H1 (cell line): ENCODE measurements at regions not wholly inside any gene's neighbourhood (a gene's known extent, or its start where the extent isn't known, plus 50 kb on each side); places are given as distances from the start of the nearest gene placed in this dataset.

ENCODE experiments used
- CTCF ChIA-PET: fragments of 300-600 bp; sonication (Branson Sonifier 250); formaldehyde crosslinking; loops from one replicate; lab custom pipeline; 2021; ENCODE audit not compliant: partially characterized antibody; lab: Charles Lee
- POLR2A ChIA-PET: fragments of 300-600 bp; sonication (Branson Sonifier 250); formaldehyde crosslinking; loops from one replicate; lab custom pipeline; 2021; ENCODE audit warnings: inconsistent platforms; ENCODE audit not compliant: partially characterized antibody; lab: Charles Lee
- DNase-seq, 2 experiments: peaks; one replicate each; pipeline versions ENCODE4 v3.0.0 to v3.0.0-alpha.2; 2010 to 2022; ENCODE audit warnings: low spot score in 2 of 2, low read depth in 1 of 2, mixed read lengths in 1 of 2
- FAIRE-seq: peaks from 2 replicates; lab custom pipeline; 2011; peaks lifted over from hg19 to GRCh38; lab: Jason Lieb, UNC
- H2AFZ ChIP-seq: 2 replicates; pipeline ENCODE4 v1.8.1; 2012; ENCODE audit warnings: low read length, inconsistent platforms
- H2AK5ac ChIP-seq: 2 replicates; pipeline ENCODE4 v1.6.1; 2013; ENCODE audit warnings: low read depth, low read length
- H2BK120ac ChIP-seq: replicated peaks from 2 replicates; pipeline ENCODE3; 2013; ENCODE audit warnings: low read depth, low read length, inconsistent platforms
- H2BK12ac ChIP-seq: 2 replicates; pipeline ENCODE4 v1.6.1; 2013; ENCODE audit warnings: low read depth, low read length
- H2BK15ac ChIP-seq: 2 replicates; pipeline ENCODE4 v1.6.1; 2013; ENCODE audit warnings: low read length
- H2BK20ac ChIP-seq: 2 replicates; pipeline ENCODE4 v1.6.1; 2013; ENCODE audit warnings: low read length
- H2BK5ac ChIP-seq: 2 replicates; pipeline ENCODE4 v1.6.1; 2013; ENCODE audit warnings: low read depth, low read length
- H3K14ac ChIP-seq: 2 replicates; pipeline ENCODE4 v1.6.1; 2013; ENCODE audit warnings: inconsistent platforms; ENCODE audit not compliant: insufficient read length
- H3K18ac ChIP-seq: 2 replicates; pipeline ENCODE4 v1.6.1; 2013; ENCODE audit warnings: low read length; ENCODE audit errors: extremely low read depth
- H3K23ac ChIP-seq: 2 replicates; pipeline ENCODE4 v1.6.1; 2013; ENCODE audit warnings: inconsistent platforms; ENCODE audit not compliant: insufficient read length
- H3K23me2 ChIP-seq: 2 replicates; pipeline ENCODE4 v1.6.1; 2013; ENCODE audit warnings: low read depth, low read length
- H3K27ac ChIP-seq: 2 replicates; pipeline ENCODE4 v1.6.1; 2011; ENCODE audit warnings: low read depth, low read length, inconsistent platforms
- H3K27me3 ChIP-seq, 4 experiments: replicated peaks in 1 of 4; 1 replicate in 1 of 4; 2 replicates in 3 of 4; pipeline versions ENCODE4 v1.6.1 to v1.8.1; 2011 to 2013; ENCODE audit warnings: low read length in 3 of 4, mild to moderate bottlenecking in 3 of 4, inconsistent platforms in 2 of 4, mixed read lengths in 2 of 4, moderate library complexity in 1 of 4; ENCODE audit not compliant: control insufficient read depth in 3 of 4, insufficient read depth in 3 of 4; ENCODE audit errors: extremely low read depth in 1 of 4
- H3K36me3 ChIP-seq, 4 experiments: 2 replicates each; pipeline versions ENCODE4 v1.6.1 to v1.8.1; 2011 to 2013; ENCODE audit warnings: mild to moderate bottlenecking in 4 of 4, low read length in 3 of 4, moderate library complexity in 2 of 4, control low read depth in 1 of 4, inconsistent platforms in 1 of 4; ENCODE audit not compliant: insufficient read depth in 4 of 4, control insufficient read depth in 2 of 4
- H3K4ac ChIP-seq: replicated peaks from 2 replicates; pipeline ENCODE3; 2013; ENCODE audit warnings: low read length, low read depth, mixed read lengths, inconsistent platforms; ENCODE audit not compliant: insufficient read length
- H3K4me1 ChIP-seq, 4 experiments: replicated peaks in 1 of 4; 1 replicate in 1 of 4; 2 replicates in 3 of 4; pipeline versions ENCODE4 v1.6.1 to v1.8.1; 2011 to 2013; ENCODE audit warnings: low read length in 3 of 4, inconsistent platforms in 2 of 4, mixed read lengths in 1 of 4; ENCODE audit not compliant: insufficient read depth in 4 of 4, control insufficient read depth in 3 of 4
- H3K4me2 ChIP-seq, 2 experiments: 2 replicates each; pipeline versions ENCODE4 v1.6.1 to v1.8.1; 2011 to 2013; ENCODE audit warnings: low read depth in 2 of 2, low read length in 2 of 2, control low read depth in 1 of 2, inconsistent platforms in 1 of 2, mild to moderate bottlenecking in 1 of 2; ENCODE audit not compliant: insufficient read depth in 1 of 2
- H3K4me3 ChIP-seq, 4 experiments: fragments of 200-600, 300-600 bp in 1 of 4; sonication (generic), shearing (Covaris generic), sonication (Bioruptor Twin) in 1 of 4; 2 replicates each; pipeline versions ENCODE4 v1.5.1 to v1.8.1; 2011 to 2016; ENCODE audit warnings: low read length in 4 of 4, low read depth in 3 of 4, control low read depth in 2 of 4, inconsistent platforms in 2 of 4, mild to moderate bottlenecking in 2 of 4, mixed read lengths in 1 of 4, moderate library complexity in 1 of 4; ENCODE audit not compliant: insufficient read depth in 2 of 4; ENCODE audit errors: extremely low read depth in 1 of 4
- H3K56ac ChIP-seq: replicated peaks from 2 replicates; pipeline ENCODE3; 2013; ENCODE audit warnings: low read depth, mild to moderate bottlenecking, mixed read lengths, low read length, inconsistent platforms; ENCODE audit not compliant: insufficient read length
- H3K79me1 ChIP-seq: 2 replicates; pipeline ENCODE4 v1.6.1; 2013; ENCODE audit warnings: low read depth, low read length, control low read depth
- H3K79me2 ChIP-seq, 2 experiments: 2 replicates each; pipeline versions ENCODE4 v1.6.1 to v1.8.1; 2012 to 2013; ENCODE audit warnings: low read length in 2 of 2, mild to moderate bottlenecking in 2 of 2, inconsistent platforms in 1 of 2; ENCODE audit not compliant: insufficient read depth in 2 of 2, control insufficient read depth in 1 of 2
- H3K9ac ChIP-seq, 4 experiments: replicated peaks in 1 of 4; 1 replicate in 1 of 4; 2 replicates in 3 of 4; pipeline versions ENCODE4 v1.6.1 to v1.8.1; 2011 to 2013; ENCODE audit warnings: low read depth in 3 of 4, low read length in 3 of 4, control low read depth in 2 of 4, mild to moderate bottlenecking in 2 of 4, moderate library complexity in 2 of 4, inconsistent platforms in 1 of 4; ENCODE audit errors: extremely low read depth in 1 of 4
- H3K9me3 ChIP-seq, 2 experiments: 2 replicates each; pipeline versions ENCODE4 v1.6.1 to v1.8.1; 2012 to 2013; ENCODE audit warnings: mild to moderate bottlenecking in 2 of 2, moderate library complexity in 2 of 2, control low read depth in 1 of 2, inconsistent platforms in 1 of 2, low read depth in 1 of 2, low read length in 1 of 2, mixed read lengths in 1 of 2; ENCODE audit not compliant: insufficient read depth in 2 of 2
- H4K20me1 ChIP-seq, 2 experiments: replicated peaks in 1 of 2; 2 replicates each; pipeline versions ENCODE3 to v1.8.1; 2011 to 2013; ENCODE audit warnings: inconsistent platforms in 2 of 2, low read length in 2 of 2, mild to moderate bottlenecking in 1 of 2; ENCODE audit not compliant: insufficient read depth in 2 of 2, control insufficient read depth in 1 of 2
- H4K5ac ChIP-seq: 2 replicates; pipeline ENCODE4 v1.6.1; 2013; ENCODE audit warnings: low read length, low read depth, mixed read lengths, inconsistent platforms; ENCODE audit not compliant: insufficient read length
- H4K8ac ChIP-seq: 2 replicates; pipeline ENCODE4 v1.8.0; 2013; ENCODE audit warnings: mild to moderate bottlenecking, moderate library complexity, low read length, inconsistent platforms; ENCODE audit not compliant: insufficient read depth; ENCODE audit errors: extremely low read depth
- H4K91ac ChIP-seq: replicated peaks from 2 replicates; pipeline ENCODE3; 2013; ENCODE audit warnings: low read length, mixed read lengths, inconsistent platforms; ENCODE audit not compliant: insufficient read length
- ATF2 ChIP-seq: IDR thresholded peaks from 2 replicates; pipeline ENCODE4 v1.6.1; 2012; ENCODE audit warnings: low read length, inconsistent platforms
- CBX5 ChIP-seq: fragments of 300-800, 300-1000 bp; sonication (generic); IDR thresholded peaks from 2 replicates; pipeline ENCODE4 v1.7.1; 2016; ENCODE audit warnings: antibody characterized with exemption, low read length, low read depth
- EP300 ChIP-seq, 2 experiments: IDR thresholded peaks; 1 replicate in 1 of 2; 2 replicates in 1 of 2; pipeline ENCODE4 v1.6.1; 2011 to 2012; ENCODE audit warnings: low read depth in 2 of 2, low read length in 2 of 2, mild to moderate bottlenecking in 2 of 2, borderline replicate concordance in 1 of 2, inconsistent platforms in 1 of 2, moderate library complexity in 1 of 2
- GABPA ChIP-seq: IDR thresholded peaks from 2 replicates; pipeline ENCODE4 v1.6.1; 2011; ENCODE audit warnings: mild to moderate bottlenecking, low read length, moderate library complexity, borderline replicate concordance; ENCODE audit not compliant: insufficient read depth
- RNF2 ChIP-seq: fragments of 200-900, 300-1000 bp; sonication (generic); IDR thresholded peaks from 2 replicates; pipeline ENCODE4 v1.7.1; 2016; ENCODE audit warnings: borderline replicate concordance, low read depth, mild to moderate bottlenecking, antibody characterized with exemption, low read length; ENCODE audit not compliant: poor library complexity, severe bottlenecking; ENCODE audit errors: missing control alignments
- SP4 ChIP-seq: IDR thresholded peaks from 2 replicates; pipeline ENCODE4 v1.6.1; 2012; ENCODE audit warnings: low read length, inconsistent platforms
- WGBS, 2 experiments: shearing (Covaris generic) in 1 of 2; methylation state at CpG; one replicate each; pipeline versions ENCODE4 v1.1.6 to v1.1.7; 2013 to 2015; ENCODE audit warnings: low lambda C conversion rate in 2 of 2, mixed read lengths in 2 of 2, inconsistent platforms in 1 of 2, low coverage in 1 of 2, missing lambda C conversion rate in 1 of 2; ENCODE audit not compliant: insufficient replicate concordance in 2 of 2, insufficient coverage in 1 of 2, insufficient read length in 1 of 2; ENCODE audit errors: extremely low coverage in 1 of 2, missing lambda C conversion rate in 1 of 2; 5-methylcytosine and 5-hydroxymethylcytosine counted together

GRCh38 chr2:51465326-51465725 lies 433.4 kb upstream of the NRXN1 start (continued):
- TF ChIP-seq SP4, result no peak

GRCh38 chr2:51454177-51454576 lies 422.2 kb upstream of the NRXN1 start:
- WGBS, 2 experiments, result 87% methylated on average over 4 of the region's 4 CpGs; no CpG with 5 or more reads in 1 of the 2 experiments
- no peak overlapping the region for H4K8ac ChIP-seq
- no peak overlapping the region for H3K9ac ChIP-seq
- H3K4me1 ChIP-seq, result no peaks in the 10 kb centered on the region
- no peak overlapping the region for H4K5ac ChIP-seq
- TF ChIP-seq SP4 (no peak), RNF2 (no peak), ATF2 (no peak), GABPA (no peak), CBX5 (no peak), EP300 (IDR thresholded peaks at IDR 0.05; ENCODE audit: borderline replicate concordance in 1 of 2, low read depth in 2 of 2, low read length in 2 of 2) (no peak)
- H2BK15ac ChIP-seq, result no peak overlapping the region
- no peak overlapping the region for H4K91ac ChIP-seq
- H2AK5ac ChIP-seq, result no peak overlapping the region
- no peak for FAIRE-seq
- H3K14ac ChIP-seq, result no peak overlapping the region
- no peak overlapping the region for H3K4me3 ChIP-seq
- H3K18ac ChIP-seq, result no peak overlapping the region
- no peaks in the 10 kb centered on the region for H3K36me3 ChIP-seq
- no peak overlapping the region for H3K56ac ChIP-seq
- H3K9me3 ChIP-seq, result peaks cover 3 to 4% of the 10 kb centered on the region in 2 experiments; a peak in 1 of 4 replicates
- H2AFZ ChIP-seq, result no peak overlapping the region
- no peak overlapping the region for H3K23ac ChIP-seq
- no peak overlapping the region for H3K4ac ChIP-seq
- no peak overlapping the region for H2BK20ac ChIP-seq
- no peak overlapping the region for H2BK120ac ChIP-seq
- H3K27ac ChIP-seq, result no peak overlapping the region
- no peaks in the 10 kb centered on the region for H3K27me3 ChIP-seq
- H2BK5ac ChIP-seq, result no peak overlapping the region
- H2BK12ac ChIP-seq, result no peak overlapping the region
- no peaks in the 10 kb centered on the region for H4K20me1 ChIP-seq
- POLR2A ChIA-PET, result no interaction called here
- no peaks in the 10 kb centered on the region for H3K79me1 ChIP-seq
- no peak for DNase-seq
- no peak overlapping the region for H3K4me2 ChIP-seq
- no peaks in the 10 kb centered on the region for H3K23me2 ChIP-seq
- no peaks in the 10 kb centered on the region for H3K79me2 ChIP-seq
- CTCF ChIA-PET, result interaction anchor here (1.3 kb wide), 1 partner anchor 11 kb away, joined by 4 read pairs; no protein-coding TSS in a partner anchor
